Thoracic aorta (tissue), 2 donors: ENCODE measurements at regions not wholly inside any gene's neighbourhood (a gene's known extent, or its start where the extent isn't known, plus 50 kb on each side); places are given as distances from the start of the nearest gene placed in this dataset.

Source experiments
- ATAC-seq: fragments of 150-250 bp; one replicate; pipeline ENCODE4 v1.8.0; 2017; ENCODE audit warnings: low read depth; ENCODE audit not compliant: insufficient number of reproducible peaks, low FRiP score
- DNase-seq: peaks from one replicate; pipeline ENCODE4 v3.0.0-alpha.2; 2020; ENCODE audit warnings: low spot score
- H3K27ac ChIP-seq, 2 donors: fragments of 200-600 bp; sonication (generic); 1 replicate in 1 of 2; 2 replicates in 1 of 2; pipeline ENCODE4 v1.5.1; 2016; ENCODE audit warnings: mild to moderate bottlenecking in 2 of 2, moderate library complexity in 2 of 2
- H3K27me3 ChIP-seq: fragments of 200-600 bp; sonication (generic); replicated peaks from 2 replicates; pipeline ENCODE4 v1.6.0; 2016; ENCODE audit warnings: mild to moderate bottlenecking; ENCODE audit not compliant: insufficient read depth
- H3K36me3 ChIP-seq: fragments of 200-600 bp; sonication (generic); one replicate; pipeline ENCODE4 v1.5.1; 2016
- H3K4me1 ChIP-seq, 2 donors: fragments of 200-600 bp; sonication (generic); 1 replicate in 1 of 2; 2 replicates in 1 of 2; pipeline versions ENCODE4 v1.5.1 to v1.6.0; 2016; ENCODE audit warnings: low read depth in 2 of 2, mild to moderate bottlenecking in 1 of 2; ENCODE audit not compliant: control insufficient read depth in 1 of 2
- H3K4me3 ChIP-seq: fragments of 200-600 bp; sonication (generic); 2 replicates; pipeline ENCODE4 v1.5.1; 2016; ENCODE audit warnings: mild to moderate bottlenecking
- H3K9me3 ChIP-seq: fragments of 200-600 bp; sonication (generic); 2 replicates; pipeline ENCODE4 v1.5.1; 2016
- CTCF ChIP-seq: fragments of 200-600 bp; sonication (generic); IDR thresholded peaks from one replicate; pipeline ENCODE4 v1.5.1; 2019; ENCODE audit warnings: antibody characterized with exemption

GRCh38 chr21:16583556-16583955 lies 853.8 kb downstream of the USP25 start:
- ATAC-seq = no peak
- no peak for TF ChIP-seq CTCF
- H3K36me3 ChIP-seq = no peaks in the 10 kb centered on the region
- DNase-seq = no peak
- no peaks in the 10 kb centered on the region for H3K9me3 ChIP-seq
- no peak overlapping the region for H3K27ac ChIP-seq
- H3K4me3 ChIP-seq = no peak overlapping the region
- H3K27me3 ChIP-seq = no peaks in the 10 kb centered on the region
- peaks cover 17 to 30% of the 10 kb centered on the region in 2 donors for H3K4me1 ChIP-seq

GRCh38 chr21:16584756-16585155 lies 855.0 kb downstream of the USP25 start:
- TF ChIP-seq CTCF = no peak
- peaks cover 11 to 24% of the 10 kb centered on the region in 2 donors for H3K4me1 ChIP-seq
- no peaks in the 10 kb centered on the region for H3K9me3 ChIP-seq
- H3K27me3 ChIP-seq = no peaks in the 10 kb centered on the region
- H3K36me3 ChIP-seq = no peaks in the 10 kb centered on the region
- ATAC-seq (no peak), DNase-seq (no peak)
- no peak overlapping the region for H3K27ac ChIP-seq
- H3K4me3 ChIP-seq = no peak overlapping the region

GRCh38 chr21:16585896-16586295 lies 856.1 kb downstream of the USP25 start:
- no peaks in the 10 kb centered on the region for H3K9me3 ChIP-seq
- TF ChIP-seq CTCF = no peak
- H3K27ac ChIP-seq = no peak overlapping the region
- ATAC-seq = no peak
- no peaks in the 10 kb centered on the region for H3K27me3 ChIP-seq
- H3K36me3 ChIP-seq = no peaks in the 10 kb centered on the region
- H3K4me3 ChIP-seq = no peak overlapping the region
- H3K4me1 ChIP-seq = peaks cover 5 to 13% of the 10 kb centered on the region in 2 donors
- DNase-seq = no peak

- Histone ChIP-seq H3K4me1 (peaks cover 5 to 13% of the 10 kb centered on the region in 2 donors), H3K4me3 (peak overlapping the region; percentile 79), H3K9me3 (no peaks in the 10 kb centered on the region), H3K36me3 (no peaks in the 10 kb centered on the region), H3K27me3 (no peaks in the 10 kb centered on the region), H3K27ac (peak overlapping the region; percentile 43 to 74)
- TF ChIP-seq CTCF = no peak
- no peak for ATAC-seq
- DNase-seq = no peak
These were observed 857.4 kb downstream of the USP25 start for GRCh38 chr21:16587141-16587581.

- TF ChIP-seq CTCF = no peak
- H3K4me1 ChIP-seq = peaks cover 5 to 13% of the 10 kb centered on the region in 2 donors
- H3K27me3 ChIP-seq = no peaks in the 10 kb centered on the region
- peak; percentile 56 for ATAC-seq
- no peak for DNase-seq
- H3K36me3 ChIP-seq = no peaks in the 10 kb centered on the region
- H3K4me3 ChIP-seq = peak overlapping the region; percentile 79
- no peaks in the 10 kb centered on the region for H3K9me3 ChIP-seq
- H3K27ac ChIP-seq = peak overlapping the region; percentile 71 to 79
These were observed 858.0 kb downstream of the USP25 start for GRCh38 chr21:16587681-16588375.
